SU-DHL-6 (cell line): ENCODE measurements at regions not wholly inside any gene's neighbourhood (a gene's known extent, or its start where the extent isn't known, plus 50 kb on each side); places are given as distances from the start of the nearest gene placed in this dataset.

Experiments
- CTCF ChIP-seq: fragments of 200-600 bp; sonication (generic); IDR thresholded peaks from one replicate; pipeline ENCODE4 v1.5.1; 2017; ENCODE audit warnings: antibody characterized with exemption, mild to moderate bottlenecking, low read length, moderate library complexity; ENCODE audit not compliant: insufficient read depth, poor library complexity, severe bottlenecking
- EZH2phosphoT487 ChIP-seq: fragments of 200-600 bp; sonication (generic), shearing (Covaris generic); conservative IDR thresholded peaks from 2 replicates; pipeline ENCODE4 v1.6.1; 2018; ENCODE audit warnings: mild to moderate bottlenecking, antibody characterized with exemption, low read length, moderate library complexity, mixed read lengths

GRCh38 chr3:190996181-190996775, 133.8 kb upstream of the GMNC start:
- no peak for TF ChIP-seq CTCF
- no peak for TF ChIP-seq EZH2phosphoT487
